GM19372 (cell line): ENCODE measurements at regions not wholly inside any gene's neighbourhood (a gene's known extent, or its start where the extent isn't known, plus 50 kb on each side); places are given as distances from the start of the nearest gene placed in this dataset.

Experiments used
- ATAC-seq: cut with Tn5 transposase; IDR thresholded peaks from one replicate; pipeline ENCODE4 v1.9.1; 2021; ENCODE audit warnings: mild to moderate bottlenecking, low read depth, moderate library complexity; ENCODE audit not compliant: unreplicated experiment

- ATAC-seq: no peak
Observed at GRCh38 chr1:4590756-4591155, 63.7 kb upstream of the AJAP1 start.

DNA sequence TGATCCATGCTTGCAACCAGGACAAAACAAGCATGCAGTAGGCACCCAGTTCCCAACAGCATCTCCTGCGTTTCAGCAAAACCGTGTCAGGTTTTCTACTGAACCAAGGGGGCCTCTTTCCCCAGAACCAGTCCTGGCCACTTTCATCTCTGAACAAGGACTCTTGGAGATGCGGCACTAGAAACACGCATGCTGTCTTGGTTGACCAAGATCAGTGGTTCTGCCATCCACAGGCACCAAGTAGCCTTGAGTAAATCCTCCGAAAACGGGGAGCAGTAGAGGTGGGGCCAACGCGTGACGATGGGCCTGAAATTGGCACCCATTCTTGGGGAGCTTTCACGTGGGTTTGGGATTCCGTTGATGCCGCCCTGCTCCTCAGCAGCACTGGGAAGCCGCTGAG, 62.5 kb upstream of the AJAP1 start:
- ATAC-seq: no peak

DNA sequence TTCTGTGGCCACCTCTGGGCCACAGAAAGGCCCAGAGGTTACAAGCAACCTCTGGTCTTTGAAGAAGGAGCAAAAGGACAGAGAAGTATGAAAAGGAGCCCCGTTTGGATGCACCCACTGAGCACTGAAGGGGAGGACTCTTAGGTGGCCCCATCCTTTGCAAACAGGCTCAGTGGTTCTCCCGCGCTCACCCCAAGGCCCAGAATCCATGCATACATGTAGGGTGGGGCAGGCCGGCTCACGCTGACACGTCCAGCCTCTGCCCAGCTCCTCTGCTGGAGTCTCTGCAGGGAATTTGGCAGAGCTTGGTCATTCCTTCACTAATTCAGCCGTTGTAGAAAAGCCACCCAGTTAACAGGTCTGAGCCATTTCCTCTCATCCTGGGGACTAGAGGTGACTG, 61.3 kb upstream of the AJAP1 start:
- no peak for ATAC-seq

DNA sequence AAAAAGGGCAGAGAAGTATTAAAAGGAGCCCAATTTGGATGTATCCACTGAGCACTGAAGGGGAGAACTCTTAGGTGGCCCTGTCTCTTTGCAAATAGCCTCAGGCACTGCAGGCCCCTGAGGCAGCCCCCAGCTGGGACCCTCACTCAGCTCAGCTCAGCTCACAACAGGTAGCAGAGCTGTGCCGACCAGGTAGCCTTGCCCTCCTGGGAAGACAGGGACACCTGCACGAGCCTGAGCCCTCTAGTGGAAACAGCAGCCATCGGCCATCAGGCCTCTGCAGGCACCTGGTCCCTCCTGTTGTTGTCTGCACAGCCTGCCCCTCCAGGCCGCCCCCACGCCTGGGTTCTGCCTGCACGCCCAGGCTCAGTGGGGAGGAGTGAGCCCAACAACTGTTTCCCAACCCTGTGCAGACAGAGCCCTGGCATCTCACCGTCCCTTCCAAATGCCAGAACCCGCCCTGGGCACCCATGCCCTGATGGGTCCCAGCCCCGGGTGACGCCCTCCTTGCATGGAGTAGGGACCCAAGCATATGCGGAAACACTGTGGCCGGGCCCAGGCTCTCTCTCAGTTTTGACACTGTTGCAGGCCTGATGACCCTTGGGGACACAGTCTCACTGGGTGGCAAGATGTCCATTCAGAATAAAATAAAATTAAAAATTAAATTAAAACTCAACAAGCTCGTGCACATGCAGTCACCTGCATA, 60.0 kb upstream of the AJAP1 start:
- no peak for ATAC-seq

GRCh38 chr1:4595341-4596225, 58.8 kb upstream of the AJAP1 start:
- no peak for ATAC-seq

- no peak for ATAC-seq
Observed at GRCh38 chr1:4596486-4596885, 57.9 kb upstream of the AJAP1 start.

DNA sequence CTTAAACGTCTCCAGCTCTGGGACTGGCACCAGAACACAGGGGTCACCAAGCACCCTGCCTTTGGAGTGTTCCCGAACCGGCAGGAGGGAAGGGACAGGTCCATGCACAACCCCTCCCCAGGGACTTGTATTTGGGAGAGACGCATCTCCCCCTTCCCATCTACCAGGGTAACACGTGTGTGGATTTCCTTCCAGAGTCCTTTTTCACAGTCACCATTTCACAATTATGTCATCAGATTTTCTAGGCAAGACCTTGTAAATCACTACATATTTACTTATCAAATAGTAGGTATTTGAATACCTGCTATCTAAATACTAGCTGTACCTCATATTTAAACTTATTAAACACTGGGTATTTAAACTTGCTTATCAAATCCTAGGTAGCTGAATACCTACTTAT, 57.4 kb upstream of the AJAP1 start:
- no peak for ATAC-seq

DNA sequence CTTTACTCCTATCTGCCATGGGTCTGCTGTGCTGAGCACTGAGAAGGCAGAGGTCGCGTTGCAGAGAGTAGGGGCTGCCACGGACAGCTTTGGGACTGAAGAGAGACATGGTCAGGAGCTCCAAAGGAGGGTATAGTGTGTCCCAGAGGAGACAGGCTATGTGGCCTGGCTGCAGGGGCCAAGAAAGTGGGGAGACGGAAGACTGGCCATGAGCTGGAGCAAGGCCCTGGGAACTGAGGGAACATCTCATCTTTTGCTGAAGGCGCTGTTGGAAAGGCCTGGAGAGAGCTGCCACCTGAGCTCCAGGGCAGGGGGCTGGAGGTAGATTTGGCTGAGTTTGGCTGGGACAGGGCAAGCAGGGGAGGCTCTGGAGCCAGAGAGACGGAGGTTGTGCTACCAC, 55.8 kb upstream of the AJAP1 start:
- ATAC-seq: no peak

DNA sequence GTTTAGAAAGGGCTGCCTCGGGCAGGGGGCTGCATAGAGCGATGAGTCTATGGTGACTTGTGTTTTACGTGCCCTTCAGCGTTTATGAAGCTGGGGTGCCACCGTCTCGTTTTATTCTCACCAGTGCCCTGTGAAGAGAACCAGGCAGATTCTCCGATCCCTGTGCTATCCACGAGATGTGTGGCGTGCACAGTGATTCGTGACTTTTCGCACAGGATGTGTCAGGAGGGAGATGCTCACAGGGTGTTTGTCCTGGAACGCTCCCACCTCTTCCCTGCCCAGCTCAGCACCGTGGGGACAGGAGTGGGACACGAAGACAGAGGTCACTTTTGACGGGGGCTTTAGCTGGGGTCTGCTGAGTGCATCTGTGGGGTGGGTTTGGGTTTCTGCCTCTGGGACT, 54.9 kb upstream of the AJAP1 start:
- ATAC-seq: no peak

GRCh38 chr1:4599951-4600481, 54.4 kb upstream of the AJAP1 start:
- ATAC-seq: no peak

DNA sequence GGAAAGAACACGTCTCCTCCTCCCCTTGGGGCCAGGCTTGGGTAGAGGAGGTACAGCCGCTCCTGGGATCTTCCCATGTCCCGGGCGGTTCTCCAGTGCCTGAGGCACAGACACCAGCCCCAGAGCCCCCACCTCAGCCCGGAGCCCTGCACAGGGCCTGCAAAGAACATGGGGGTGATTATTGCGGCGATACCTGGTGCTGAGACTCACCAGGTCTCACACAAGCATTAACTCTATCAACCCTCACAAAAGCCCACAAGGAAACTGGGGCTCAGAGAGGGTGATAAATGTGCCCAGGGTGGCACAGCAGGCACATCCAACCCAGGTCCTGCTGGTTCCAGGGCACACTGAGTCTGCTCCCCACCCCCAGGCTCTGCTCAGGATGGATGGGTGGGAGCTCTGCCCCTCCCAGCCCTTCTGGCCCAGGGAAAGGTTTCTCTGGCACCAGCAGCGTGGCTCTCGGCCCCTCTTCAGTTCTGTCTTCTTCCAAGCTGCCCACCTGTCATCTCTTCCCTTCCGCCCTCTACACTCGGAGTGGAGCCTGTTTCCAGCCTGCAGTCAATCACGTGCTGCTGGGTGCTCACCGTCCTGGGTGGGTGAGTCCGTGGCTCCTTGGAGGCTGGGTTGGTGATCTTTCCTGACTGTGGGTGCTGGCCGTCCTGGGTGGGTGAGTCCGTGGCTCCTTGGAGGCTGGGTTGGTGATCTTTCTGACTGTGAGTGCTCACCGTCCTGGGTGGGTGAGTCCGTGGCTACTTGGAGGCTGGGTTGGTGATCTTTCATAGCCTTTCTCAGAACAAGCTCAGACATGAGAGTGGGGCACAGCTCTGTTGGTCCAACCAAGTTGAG, 53.6 kb upstream of the AJAP1 start:
- no peak for ATAC-seq

DNA sequence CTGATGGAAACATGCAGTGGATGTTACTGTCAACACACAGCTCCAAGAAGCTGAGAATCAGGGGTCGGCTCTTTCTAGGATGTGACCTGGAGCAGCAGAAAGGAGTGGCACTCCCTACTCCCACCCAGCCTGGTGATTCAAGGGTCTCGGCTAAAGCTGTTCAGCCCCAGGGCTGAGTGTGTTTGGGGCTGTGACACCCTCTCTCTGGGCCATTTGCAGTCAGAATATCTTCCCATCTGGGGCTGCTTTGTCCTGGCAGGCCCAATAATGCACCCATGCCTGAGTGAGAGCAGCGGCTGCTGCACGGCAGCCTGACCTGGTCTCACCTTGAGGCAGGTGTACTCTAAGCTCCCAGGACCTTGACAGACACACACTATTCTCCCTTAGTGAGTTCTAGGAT, 52.5 kb upstream of the AJAP1 start:
- ATAC-seq: no peak

- ATAC-seq: no peak
Observed at GRCh38 chr1:4602462-4603294, 51.7 kb upstream of the AJAP1 start.

- ATAC-seq: no peak
Observed at GRCh38 chr1:4603295-4604110, 50.9 kb upstream of the AJAP1 start.
